ENCODE measurements at regions not wholly inside any gene's neighbourhood (a gene's known extent, or its start where the extent isn't known, plus 50 kb on each side); places are given as distances from the start of the nearest gene placed in this dataset.

- DNase-seq (no peak), ATAC-seq (ENCODE audit: poor library complexity) (peak; percentile 90)
- intact Hi-C loops (cut with DNase I), result loop anchor here (5.0 kb wide), 3 partner anchors 150 to 295 kb away; no protein-coding TSS in a partner anchor
Observed at GRCh38 chr11:25981998-25982397, 349.9 kb upstream of the ANO3 start.

GRCh38 chr11:25983280-25983679 is 348.6 kb upstream of the ANO3 start:
- intact Hi-C loops (cut with DNase I), result loop anchor here (5.0 kb wide), 3 partner anchors 149 to 294 kb away; no protein-coding TSS in a partner anchor
- DNase-seq (no peak), ATAC-seq (ENCODE audit: poor library complexity) (no peak)

- intact Hi-C loops (cut with DNase I), result no loop called here
Observed at GRCh38 chr11:25988178-25988577, 343.8 kb upstream of the ANO3 start.

GRCh38 chr11:25990406-25990805 is 341.5 kb upstream of the ANO3 start:
- ATAC-seq (ENCODE audit: poor library complexity) (no peak), DNase-seq (no peak)
- intact Hi-C loops (cut with DNase I), result no loop called here

More at GRCh38 chr11:25988178-25988577, 343.8 kb upstream of the ANO3 start:
- ATAC-seq (ENCODE audit: poor library complexity), result no peak
- DNase-seq, result no peak

- intact Hi-C loops (cut with DNase I), result no loop called here
- ATAC-seq (ENCODE audit: poor library complexity), result no peak
- no peak for DNase-seq
Observed at GRCh38 chr11:25991476-25991875, 340.5 kb upstream of the ANO3 start.

- intact Hi-C loops (cut with DNase I), result no loop called here
- no peak for DNase-seq
- no peak for ATAC-seq (ENCODE audit: poor library complexity)
Observed at GRCh38 chr11:25992294-25992693, 339.6 kb upstream of the ANO3 start.

GRCh38 chr11:25993016-25993415 is 338.9 kb upstream of the ANO3 start:
- DNase-seq (no peak), ATAC-seq (ENCODE audit: poor library complexity) (no peak)
- intact Hi-C loops (cut with DNase I), result no loop called here

GRCh38 chr11:26011474-26011873 is 320.5 kb upstream of the ANO3 start:
- intact Hi-C loops (cut with DNase I), result no loop called here
- no peak for DNase-seq
- no peak for ATAC-seq (ENCODE audit: poor library complexity)

GRCh38 chr11:26014456-26015115 is 317.3 kb upstream of the ANO3 start:
- no peak for DNase-seq
- intact Hi-C loops (cut with DNase I), result no loop called here

GRCh38 chr11:26017322-26017860 is 314.5 kb upstream of the ANO3 start:
- DNase-seq (no peak), ATAC-seq (ENCODE audit: poor library complexity) (no peak)
- intact Hi-C loops (cut with DNase I), result no loop called here

More at GRCh38 chr11:26014456-26015115, 317.3 kb upstream of the ANO3 start:
- no peak for ATAC-seq (ENCODE audit: poor library complexity)

GRCh38 chr11:26017903-26018302 is 314.0 kb upstream of the ANO3 start:
- ATAC-seq (ENCODE audit: poor library complexity) (no peak), DNase-seq (no peak)
- intact Hi-C loops (cut with DNase I), result no loop called here

- intact Hi-C loops (cut with DNase I), result no loop called here
- no peak for DNase-seq
- ATAC-seq (ENCODE audit: poor library complexity), result no peak
Observed at GRCh38 chr11:26018336-26018735, 313.6 kb upstream of the ANO3 start.

GRCh38 chr11:26019386-26019785 is 312.5 kb upstream of the ANO3 start:
- DNase-seq, result no peak
- intact Hi-C loops (cut with DNase I), result no loop called here
- ATAC-seq (ENCODE audit: poor library complexity), result no peak

GRCh38 chr11:26021017-26021416 is 310.9 kb upstream of the ANO3 start:
- DNase-seq (no peak), ATAC-seq (ENCODE audit: poor library complexity) (no peak)
- intact Hi-C loops (cut with DNase I), result no loop called here

GRCh38 chr11:26023057-26023456 is 308.9 kb upstream of the ANO3 start:
- ATAC-seq (ENCODE audit: poor library complexity) (no peak), DNase-seq (no peak)
- intact Hi-C loops (cut with DNase I), result no loop called here

GRCh38 chr11:26025676-26026075 is 306.3 kb upstream of the ANO3 start:
- DNase-seq (no peak), ATAC-seq (ENCODE audit: poor library complexity) (no peak)
- intact Hi-C loops (cut with DNase I), result no loop called here

- intact Hi-C loops (cut with DNase I), result no loop called here
- no peak for DNase-seq
- no peak for ATAC-seq (ENCODE audit: poor library complexity)
Observed at GRCh38 chr11:26026078-26026477, 305.9 kb upstream of the ANO3 start.

GRCh38 chr11:26027887-26028286 is 304.0 kb upstream of the ANO3 start:
- ATAC-seq (ENCODE audit: poor library complexity) (no peak), DNase-seq (no peak)
- intact Hi-C loops (cut with DNase I), result no loop called here

- intact Hi-C loops (cut with DNase I), result no loop called here
- no peak for DNase-seq
- ATAC-seq (ENCODE audit: poor library complexity), result no peak
Observed at GRCh38 chr11:26028393-26028911, 303.5 kb upstream of the ANO3 start.

- ATAC-seq (ENCODE audit: poor library complexity), result no peak
- no peak for DNase-seq
- intact Hi-C loops (cut with DNase I), result no loop called here
Observed at GRCh38 chr11:26030399-26030798, 301.5 kb upstream of the ANO3 start.

Data from Right ventricle myocardium superior (tissue), 1 donor.